ENCODE measurements at regions not wholly inside any gene's neighbourhood (a gene's known extent, or its start where the extent isn't known, plus 50 kb on each side); places are given as distances from the start of the nearest gene placed in this dataset.

DNA sequence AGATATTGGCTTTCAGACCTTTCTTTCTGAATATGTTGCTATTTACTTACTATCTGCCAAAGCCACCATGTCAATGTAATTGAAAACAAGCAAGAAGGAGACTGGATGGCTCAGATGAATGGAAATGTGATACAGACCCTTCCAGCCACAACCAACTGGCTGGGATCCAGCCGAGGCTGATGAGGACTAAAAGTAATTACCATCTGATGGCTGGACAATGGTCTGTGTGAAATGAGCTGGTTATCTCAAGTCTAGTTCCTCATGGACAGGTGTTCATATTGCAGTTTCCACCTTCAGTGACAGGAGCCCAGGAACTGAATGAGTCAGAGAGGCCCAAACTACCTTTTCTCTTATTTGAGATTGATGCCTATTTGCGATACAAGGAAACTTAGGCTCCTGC, 267.5 kb downstream of the GATA3 start:
- TF ChIP-seq, protein P1, sequence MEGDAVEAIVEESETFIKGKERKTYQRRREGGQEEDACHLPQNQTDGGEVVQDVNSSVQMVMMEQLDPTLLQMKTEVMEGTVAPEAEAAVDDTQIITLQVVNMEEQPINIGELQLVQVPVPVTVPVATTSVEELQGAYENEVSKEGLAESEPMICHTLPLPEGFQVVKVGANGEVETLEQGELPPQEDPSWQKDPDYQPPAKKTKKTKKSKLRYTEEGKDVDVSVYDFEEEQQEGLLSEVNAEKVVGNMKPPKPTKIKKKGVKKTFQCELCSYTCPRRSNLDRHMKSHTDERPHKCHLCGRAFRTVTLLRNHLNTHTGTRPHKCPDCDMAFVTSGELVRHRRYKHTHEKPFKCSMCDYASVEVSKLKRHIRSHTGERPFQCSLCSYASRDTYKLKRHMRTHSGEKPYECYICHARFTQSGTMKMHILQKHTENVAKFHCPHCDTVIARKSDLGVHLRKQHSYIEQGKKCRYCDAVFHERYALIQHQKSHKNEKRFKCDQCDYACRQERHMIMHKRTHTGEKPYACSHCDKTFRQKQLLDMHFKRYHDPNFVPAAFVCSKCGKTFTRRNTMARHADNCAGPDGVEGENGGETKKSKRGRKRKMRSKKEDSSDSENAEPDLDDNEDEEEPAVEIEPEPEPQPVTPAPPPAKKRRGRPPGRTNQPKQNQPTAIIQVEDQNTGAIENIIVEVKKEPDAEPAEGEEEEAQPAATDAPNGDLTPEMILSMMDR (IDR thresholded peaks at IDR 0.05; ENCODE audit: low read depth, low read length), result no peak
- ChIA-PET CTCF (interaction anchor here (0.7 kb wide), 1 partner anchor 871 kb away, joined by 5 read pairs; no protein-coding TSS in a partner anchor), POLR2A (no interaction called here)
- no peaks in the 10 kb centered on the region for H3K27me3 ChIP-seq (ENCODE audit: control insufficient read depth, insufficient read depth, low read length)
- no peak overlapping the region for H3K27ac ChIP-seq (ENCODE audit: low read depth, low read length)
- DNase-seq (ENCODE audit: low read depth, low spot score), result no peak
- H3K4me3 ChIP-seq (ENCODE audit: low read depth, low read length), result no peak overlapping the region
- H3K9me3 ChIP-seq (ENCODE audit: control insufficient read depth, insufficient read depth, low read length), result peaks cover 10% of the 10 kb centered on the region; the same call in 1 of the 2 replicates

GRCh38 chr10:8323428-8324054, 269.1 kb downstream of the GATA3 start:
- H3K27ac ChIP-seq (ENCODE audit: low read depth, low read length), result no peak overlapping the region
- ChIA-PET POLR2A (no interaction called here), CTCF (no interaction called here)
- DNase-seq (ENCODE audit: low read depth, low spot score), result no peak
- H3K27me3 ChIP-seq (ENCODE audit: control insufficient read depth, insufficient read depth, low read length), result no peaks in the 10 kb centered on the region
- TF ChIP-seq, protein P1 (IDR thresholded peaks at IDR 0.05; ENCODE audit: low read depth, low read length), result no peak
- H3K4me3 ChIP-seq (ENCODE audit: low read depth, low read length), result no peak overlapping the region
- peaks cover 10% of the 10 kb centered on the region; the same call in 1 of the 2 replicates for H3K9me3 ChIP-seq (ENCODE audit: control insufficient read depth, insufficient read depth, low read length)

DNA sequence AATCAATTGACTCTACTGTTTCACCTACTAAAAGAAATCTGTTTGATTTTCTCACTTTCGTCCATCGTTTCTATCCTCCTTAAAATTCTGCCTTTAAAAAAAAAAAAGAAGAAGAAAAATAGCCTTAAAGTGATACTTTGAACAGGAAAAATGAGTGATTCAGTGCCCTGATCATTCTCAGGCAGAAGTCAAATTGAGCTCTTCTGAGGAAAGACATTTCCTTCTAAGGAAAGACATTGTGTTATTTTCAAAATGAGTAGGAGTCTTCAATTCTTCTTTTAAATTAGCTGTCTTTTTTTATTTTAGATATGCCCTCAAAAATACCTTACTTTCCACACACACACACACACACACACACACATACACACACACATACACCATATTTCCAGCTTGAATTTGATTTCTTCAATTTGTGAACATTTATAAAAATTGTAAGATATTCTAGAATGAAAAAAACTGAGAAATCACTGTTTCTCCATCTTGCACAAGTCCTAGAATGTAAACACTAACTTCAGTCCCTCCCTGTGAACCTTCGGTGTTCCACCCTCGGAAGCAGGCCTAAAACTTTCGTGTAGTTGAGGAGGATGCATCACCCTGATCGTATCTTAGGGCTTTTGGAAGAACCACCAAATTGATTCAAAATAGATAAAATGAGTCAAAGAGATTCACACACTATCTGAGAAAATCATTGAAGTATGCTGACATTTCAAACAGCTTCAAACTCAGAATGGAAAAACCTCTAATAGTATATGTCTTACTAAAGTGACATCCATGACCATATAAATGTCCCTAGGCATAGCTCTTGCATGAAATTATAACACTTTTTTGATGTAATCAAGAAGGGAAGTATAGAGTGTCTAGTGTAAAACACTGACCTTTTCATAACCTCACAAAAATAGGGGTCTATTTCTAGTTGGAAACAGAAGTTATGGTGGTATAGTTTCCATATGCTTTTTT, 270.8 kb downstream of the GATA3 start:
- CTCF ChIA-PET, result interaction anchor here (0.6 kb wide), 1 partner anchor 88 kb away, joined by 3 read pairs; no protein-coding TSS in a partner anchor
- no peaks in the 10 kb centered on the region for H3K27me3 ChIP-seq (ENCODE audit: control insufficient read depth, insufficient read depth, low read length)
- H3K9me3 ChIP-seq (ENCODE audit: control insufficient read depth, insufficient read depth, low read length), result peaks cover 4% of the 10 kb centered on the region; the same call in 1 of the 2 replicates
- DNase-seq (ENCODE audit: low read depth, low spot score), result no peak
- TF ChIP-seq, protein P1 (IDR thresholded peaks at IDR 0.05; ENCODE audit: low read depth, low read length), result no peak
- no peak overlapping the region for H3K4me3 ChIP-seq (ENCODE audit: low read depth, low read length)
- no peak overlapping the region for H3K27ac ChIP-seq (ENCODE audit: low read depth, low read length)
- POLR2A ChIA-PET, result no interaction called here

- no peaks in the 10 kb centered on the region for H3K27me3 ChIP-seq (ENCODE audit: control insufficient read depth, insufficient read depth, low read length)
- no peak overlapping the region for H3K4me3 ChIP-seq (ENCODE audit: low read depth, low read length)
- DNase-seq (ENCODE audit: low read depth, low spot score), result no peak
- TF ChIP-seq, protein P1 (IDR thresholded peaks at IDR 0.05; ENCODE audit: low read depth, low read length), result no peak
- no peak overlapping the region for H3K27ac ChIP-seq (ENCODE audit: low read depth, low read length)
- ChIA-PET CTCF (no interaction called here), POLR2A (no interaction called here)
- peaks cover 8% of the 10 kb centered on the region; the same call in 1 of the 2 replicates for H3K9me3 ChIP-seq (ENCODE audit: control insufficient read depth, insufficient read depth, low read length)
Measured at GRCh38 chr10:8326396-8327139, 272.1 kb downstream of the GATA3 start.

All from AG04450 (cell line).